Stomach (tissue), 4 donors: ENCODE measurements at regions not wholly inside any gene's neighbourhood (a gene's known extent, or its start where the extent isn't known, plus 50 kb on each side); places are given as distances from the start of the nearest gene placed in this dataset.

Experiments
- EP300 ChIP-seq: sonication (generic); formaldehyde crosslinking; IDR thresholded peaks from one replicate; pipeline ENCODE4 v1.6.1; 2017; ENCODE audit warnings: antibody characterized with exemption
- POLR2A ChIP-seq, 4 donors: fragments of 450-650 bp; IDR thresholded peaks; one replicate each; pipeline ENCODE4 v1.6.1; 2016; ENCODE audit warnings: antibody characterized with exemption in 4 of 4, control low read depth in 2 of 4, mild to moderate bottlenecking in 1 of 4, moderate library complexity in 1 of 4
- POLR2AphosphoS5 ChIP-seq, 3 donors: sonication (generic); formaldehyde crosslinking; IDR thresholded peaks; one replicate each; pipeline ENCODE4 v1.6.1; 2016; ENCODE audit warnings: antibody characterized with exemption in 3 of 3
- TF ChIP-seq, protein P1 (sequence below), 7 experiments: fragments of 450-650 bp in 4 of 7; fragments of 200-600 bp in 3 of 7; sonication (generic) in 3 of 7; IDR thresholded peaks; one replicate each; pipeline ENCODE4 v1.5.1; 2016 to 2019; ENCODE audit warnings: antibody characterized with exemption in 7 of 7, control low read depth in 2 of 7, mild to moderate bottlenecking in 1 of 7

GRCh38 chr4:97496298-97496873 is 646.9 kb downstream of the STPG2 start:
- TF ChIP-seq, protein P1, sequence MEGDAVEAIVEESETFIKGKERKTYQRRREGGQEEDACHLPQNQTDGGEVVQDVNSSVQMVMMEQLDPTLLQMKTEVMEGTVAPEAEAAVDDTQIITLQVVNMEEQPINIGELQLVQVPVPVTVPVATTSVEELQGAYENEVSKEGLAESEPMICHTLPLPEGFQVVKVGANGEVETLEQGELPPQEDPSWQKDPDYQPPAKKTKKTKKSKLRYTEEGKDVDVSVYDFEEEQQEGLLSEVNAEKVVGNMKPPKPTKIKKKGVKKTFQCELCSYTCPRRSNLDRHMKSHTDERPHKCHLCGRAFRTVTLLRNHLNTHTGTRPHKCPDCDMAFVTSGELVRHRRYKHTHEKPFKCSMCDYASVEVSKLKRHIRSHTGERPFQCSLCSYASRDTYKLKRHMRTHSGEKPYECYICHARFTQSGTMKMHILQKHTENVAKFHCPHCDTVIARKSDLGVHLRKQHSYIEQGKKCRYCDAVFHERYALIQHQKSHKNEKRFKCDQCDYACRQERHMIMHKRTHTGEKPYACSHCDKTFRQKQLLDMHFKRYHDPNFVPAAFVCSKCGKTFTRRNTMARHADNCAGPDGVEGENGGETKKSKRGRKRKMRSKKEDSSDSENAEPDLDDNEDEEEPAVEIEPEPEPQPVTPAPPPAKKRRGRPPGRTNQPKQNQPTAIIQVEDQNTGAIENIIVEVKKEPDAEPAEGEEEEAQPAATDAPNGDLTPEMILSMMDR (IDR thresholded peaks at IDR 0.05), result no peak
- no peak for TF ChIP-seq POLR2A (IDR thresholded peaks at IDR 0.05)
- no peak for TF ChIP-seq POLR2AphosphoS5 (IDR thresholded peaks at IDR 0.05)
- no peak for TF ChIP-seq EP300
